Naive thymus-derived CD4-positive, alpha-beta T cell (primary cell): ENCODE measurements at regions not wholly inside any gene's neighbourhood (a gene's known extent, or its start where the extent isn't known, plus 50 kb on each side); places are given as distances from the start of the nearest gene placed in this dataset.

Experiments
- ATAC-seq: fragments of 150-1000 bp; cut with Tn5 transposase; 2 replicates; pipeline ENCODE4 v1.10.0; 2021; ENCODE audit warnings: mild to moderate bottlenecking, moderate library complexity
- CTCF ChIA-PET: fragments of 350-600 bp; sonication (Branson Sonifier 250); formaldehyde crosslinking; loops from one replicate; lab custom pipeline; 2021; ENCODE audit warnings: antibody characterized with exemption; lab: Charles Lee
- POLR2A ChIA-PET: fragments of 350-600 bp; sonication (Branson Sonifier 250); formaldehyde crosslinking; loops from one replicate; lab custom pipeline; 2021; ENCODE audit warnings: antibody characterized with exemption, inconsistent platforms; lab: Charles Lee
- DNase-seq, 9 donors: peaks; one replicate each; pipeline versions ENCODE4 v3.0.0 to v3.0.0-alpha.2; 2020 to 2022; ENCODE audit warnings: mixed read lengths in 1 of 9
- H3K27ac ChIP-seq: one replicate; pipeline ENCODE4 v1.7.0; 2013; ENCODE audit warnings: mild to moderate bottlenecking, low read depth, low read length, moderate library complexity
- H3K27me3 ChIP-seq, 2 donors: one replicate each; pipeline ENCODE4 v1.7.0; 2013; ENCODE audit warnings: low read length in 2 of 2, mild to moderate bottlenecking in 2 of 2, moderate library complexity in 2 of 2; ENCODE audit not compliant: control insufficient read depth in 2 of 2, insufficient read depth in 2 of 2
- H3K36me3 ChIP-seq, 3 experiments: 1 replicate in 2 of 3; 2 replicates in 1 of 3; pipeline ENCODE4 v1.7.0; 2013; ENCODE audit warnings: low read length in 3 of 3, mild to moderate bottlenecking in 3 of 3, moderate library complexity in 1 of 3; ENCODE audit not compliant: insufficient read depth in 3 of 3, control insufficient read depth in 2 of 3
- H3K4me1 ChIP-seq, 2 donors: one replicate each; pipeline ENCODE4 v1.7.0; 2013; ENCODE audit warnings: low read length in 2 of 2, mild to moderate bottlenecking in 2 of 2, moderate library complexity in 1 of 2; ENCODE audit not compliant: control insufficient read depth in 2 of 2, insufficient read depth in 2 of 2
- H3K4me3 ChIP-seq: 2 replicates; pipeline ENCODE4 v1.7.0; 2013; ENCODE audit warnings: mild to moderate bottlenecking, low read length
- H3K9me3 ChIP-seq, 3 experiments: 1 replicate in 2 of 3; 2 replicates in 1 of 3; pipeline ENCODE4 v1.7.0; 2013; ENCODE audit warnings: low read length in 3 of 3; ENCODE audit not compliant: control insufficient read depth in 2 of 3
- H3K27ac Mint-ChIP-seq, 9 donors: one replicate each; pipeline ENCODE4 v1.8.0; 2020 to 2022; ENCODE audit warnings: mixed read lengths in 9 of 9, mild to moderate bottlenecking in 8 of 9, moderate library complexity in 5 of 9, inconsistent platforms in 2 of 9
- H3K27me3 Mint-ChIP-seq, 5 donors: one replicate each; pipeline ENCODE4 v1.8.0; 2021 to 2022; ENCODE audit warnings: mixed read lengths in 5 of 5, mild to moderate bottlenecking in 1 of 5
- H3K36me3 Mint-ChIP-seq, 5 donors: one replicate each; pipeline ENCODE4 v1.8.0; 2020 to 2022; ENCODE audit warnings: mixed read lengths in 5 of 5, mild to moderate bottlenecking in 3 of 5, inconsistent platforms in 1 of 5
- H3K4me1 Mint-ChIP-seq, 7 donors: one replicate each; pipeline ENCODE4 v1.8.0; 2020 to 2022; ENCODE audit warnings: mixed read lengths in 7 of 7, mild to moderate bottlenecking in 3 of 7, inconsistent platforms in 1 of 7
- H3K4me3 Mint-ChIP-seq, 10 donors: one replicate each; pipeline ENCODE4 v1.8.0; 2020 to 2022; ENCODE audit warnings: mild to moderate bottlenecking in 10 of 10, mixed read lengths in 10 of 10, moderate library complexity in 6 of 10, inconsistent platforms in 2 of 10
- H3K9me3 Mint-ChIP-seq, 11 donors: one replicate each; pipeline ENCODE4 v1.8.0; 2020 to 2022; ENCODE audit warnings: mixed read lengths in 11 of 11, mild to moderate bottlenecking in 4 of 11, inconsistent platforms in 1 of 11, moderate library complexity in 1 of 11
- intact Hi-C, 2 donors: fragments of 100-400 bp; cut with micrococcal nuclease; formaldehyde crosslinking; loops; one replicate each; pipeline ENCODE4 v1.15.1; 2023

GRCh38 chr3:81245501-81245900, 515.9 kb downstream of the GBE1 start:
- intact Hi-C loops: no loop called here
- ATAC-seq: no peak
- no peaks in the 10 kb centered on the region for H3K4me1 ChIP-seq
- CTCF ChIA-PET: no interaction called here
- Mint-ChIP-seq H3K4me3 (no peak overlapping the region), H3K4me1 (no peaks in the 10 kb centered on the region), H3K27ac (no peak overlapping the region), H3K27me3 (no peaks in the 10 kb centered on the region), H3K9me3 (peaks cover 0 to 10% (median 2%) of the 10 kb centered on the region in 11 donors), H3K36me3 (no peaks in the 10 kb centered on the region)
- H3K4me3 ChIP-seq: no peak overlapping the region
- no peak for DNase-seq
- H3K27me3 ChIP-seq: no peaks in the 10 kb centered on the region
- POLR2A ChIA-PET: no interaction called here
- no peak overlapping the region for H3K27ac ChIP-seq
- no peaks in the 10 kb centered on the region for H3K9me3 ChIP-seq
- no peaks in the 10 kb centered on the region for H3K36me3 ChIP-seq

- Histone ChIP-seq H3K9me3 (no peaks in the 10 kb centered on the region), H3K27ac (no peak overlapping the region), H3K36me3 (no peaks in the 10 kb centered on the region), H3K27me3 (no peaks in the 10 kb centered on the region), H3K4me3 (no peak overlapping the region), H3K4me1 (no peaks in the 10 kb centered on the region)
- H3K27ac Mint-ChIP-seq: no peak overlapping the region
- H3K4me3 Mint-ChIP-seq: no peak overlapping the region
- ChIA-PET POLR2A (no interaction called here), CTCF (no interaction called here)
- H3K36me3 Mint-ChIP-seq: no peaks in the 10 kb centered on the region
- intact Hi-C loops: no loop called here
- ATAC-seq: no peak
- peaks cover 0 to 9% (median 2%) of the 10 kb centered on the region in 11 donors for H3K9me3 Mint-ChIP-seq
- no peaks in the 10 kb centered on the region for H3K27me3 Mint-ChIP-seq
- H3K4me1 Mint-ChIP-seq: no peaks in the 10 kb centered on the region
- no peak for DNase-seq
Measured at GRCh38 chr3:81245043-81245442, 516.4 kb downstream of the GBE1 start.

GRCh38 chr3:81244231-81244630, 517.2 kb downstream of the GBE1 start:
- intact Hi-C loops: no loop called here

GRCh38 chr3:81242871-81243270, 518.6 kb downstream of the GBE1 start:
- Histone ChIP-seq H3K27me3 (no peaks in the 10 kb centered on the region), H3K36me3 (no peaks in the 10 kb centered on the region), H3K4me1 (no peaks in the 10 kb centered on the region), H3K27ac (no peak overlapping the region), H3K4me3 (no peak overlapping the region), H3K9me3 (no peaks in the 10 kb centered on the region)
- no peak overlapping the region for H3K4me3 Mint-ChIP-seq
- H3K27me3 Mint-ChIP-seq: no peaks in the 10 kb centered on the region
- H3K36me3 Mint-ChIP-seq: no peaks in the 10 kb centered on the region
- DNase-seq: no peak
- POLR2A ChIA-PET: no interaction called here
- peaks cover 0 to 4% (median 0%) of the 10 kb centered on the region in 11 donors for H3K9me3 Mint-ChIP-seq
- no peaks in the 10 kb centered on the region for H3K4me1 Mint-ChIP-seq
- ATAC-seq: no peak
- intact Hi-C loops: no loop called here
- CTCF ChIA-PET: no interaction called here
- no peak overlapping the region for H3K27ac Mint-ChIP-seq

More at GRCh38 chr3:81244231-81244630, 517.2 kb downstream of the GBE1 start:
- ATAC-seq (no peak), DNase-seq (no peak)
- Mint-ChIP-seq H3K27ac (no peak overlapping the region), H3K4me3 (no peak overlapping the region), H3K9me3 (peaks cover 0 to 6% (median 2%) of the 10 kb centered on the region in 11 donors), H3K36me3 (no peaks in the 10 kb centered on the region), H3K27me3 (no peaks in the 10 kb centered on the region), H3K4me1 (no peaks in the 10 kb centered on the region)
- H3K27ac ChIP-seq: no peak overlapping the region
- H3K27me3 ChIP-seq: no peaks in the 10 kb centered on the region
- H3K4me3 ChIP-seq: no peak overlapping the region
- ChIA-PET POLR2A (no interaction called here), CTCF (no interaction called here)
- no peaks in the 10 kb centered on the region for H3K4me1 ChIP-seq
- H3K36me3 ChIP-seq: no peaks in the 10 kb centered on the region
- H3K9me3 ChIP-seq: no peaks in the 10 kb centered on the region

- DNase-seq (no peak), ATAC-seq (no peak)
- Mint-ChIP-seq H3K4me3 (no peak overlapping the region), H3K27me3 (no peaks in the 10 kb centered on the region), H3K9me3 (peaks cover 0 to 13% (median 3%) of the 10 kb centered on the region in 11 donors), H3K27ac (no peak overlapping the region), H3K36me3 (no peaks in the 10 kb centered on the region), H3K4me1 (no peaks in the 10 kb centered on the region)
- H3K27ac ChIP-seq: no peak overlapping the region
- no peaks in the 10 kb centered on the region for H3K27me3 ChIP-seq
- H3K36me3 ChIP-seq: no peaks in the 10 kb centered on the region
- no peaks in the 10 kb centered on the region for H3K4me1 ChIP-seq
- H3K9me3 ChIP-seq: no peaks in the 10 kb centered on the region
- ChIA-PET POLR2A (no interaction called here), CTCF (no interaction called here)
- intact Hi-C loops: no loop called here
- H3K4me3 ChIP-seq: no peak overlapping the region
Measured at GRCh38 chr3:81237181-81237580, 524.3 kb downstream of the GBE1 start.

GRCh38 chr3:81218023-81218422, 543.4 kb downstream of the GBE1 start:
- intact Hi-C loops: no loop called here
- ChIA-PET POLR2A (no interaction called here), CTCF (no interaction called here)
- no peak for DNase-seq
- no peaks in the 10 kb centered on the region for H3K27me3 ChIP-seq
- Mint-ChIP-seq H3K4me3 (no peak overlapping the region), H3K36me3 (no peaks in the 10 kb centered on the region), H3K27ac (no peak overlapping the region), H3K4me1 (no peaks in the 10 kb centered on the region), H3K9me3 (peaks cover 0 to 7% (median 3%) of the 10 kb centered on the region in 11 donors), H3K27me3 (no peaks in the 10 kb centered on the region)
- ATAC-seq: no peak
- H3K27ac ChIP-seq: no peak overlapping the region
- H3K4me3 ChIP-seq: no peak overlapping the region
- no peaks in the 10 kb centered on the region for H3K4me1 ChIP-seq
- H3K36me3 ChIP-seq: no peaks in the 10 kb centered on the region
- no peaks in the 10 kb centered on the region for H3K9me3 ChIP-seq

- ChIA-PET CTCF (no interaction called here), POLR2A (no interaction called here)
- Histone ChIP-seq H3K4me1 (no peaks in the 10 kb centered on the region), H3K27me3 (no peaks in the 10 kb centered on the region), H3K9me3 (no peaks in the 10 kb centered on the region), H3K36me3 (no peaks in the 10 kb centered on the region), H3K27ac (no peak overlapping the region), H3K4me3 (no peak overlapping the region)
- H3K36me3 Mint-ChIP-seq: no peaks in the 10 kb centered on the region
- ATAC-seq (no peak), DNase-seq (no peak)
- H3K9me3 Mint-ChIP-seq: peaks cover 0 to 6% (median 3%) of the 10 kb centered on the region in 11 donors
- H3K27ac Mint-ChIP-seq: no peak overlapping the region
- H3K4me1 Mint-ChIP-seq: no peaks in the 10 kb centered on the region
- intact Hi-C loops: no loop called here
- no peaks in the 10 kb centered on the region for H3K27me3 Mint-ChIP-seq
- no peak overlapping the region for H3K4me3 Mint-ChIP-seq
Measured at GRCh38 chr3:81217101-81217500, 544.3 kb downstream of the GBE1 start.
